NB4 (cell line): ENCODE measurements at regions not wholly inside any gene's neighbourhood (a gene's known extent, or its start where the extent isn't known, plus 50 kb on each side); places are given as distances from the start of the nearest gene placed in this dataset.

Experiments used
- CTCF ChIP-seq: IDR thresholded peaks from one replicate; pipeline ENCODE4 v1.5.1; 2012; ENCODE audit warnings: low read depth, low read length
- MYC ChIP-seq: IDR thresholded peaks from 2 replicates; pipeline ENCODE4 v1.6.1; 2011; ENCODE audit warnings: low read depth, low read length
- POLR2A ChIP-seq: IDR thresholded peaks from 2 replicates; pipeline ENCODE4 v1.6.1; 2011; ENCODE audit warnings: mild to moderate bottlenecking; ENCODE audit not compliant: insufficient read length; ENCODE audit errors: extremely low read depth

DNA sequence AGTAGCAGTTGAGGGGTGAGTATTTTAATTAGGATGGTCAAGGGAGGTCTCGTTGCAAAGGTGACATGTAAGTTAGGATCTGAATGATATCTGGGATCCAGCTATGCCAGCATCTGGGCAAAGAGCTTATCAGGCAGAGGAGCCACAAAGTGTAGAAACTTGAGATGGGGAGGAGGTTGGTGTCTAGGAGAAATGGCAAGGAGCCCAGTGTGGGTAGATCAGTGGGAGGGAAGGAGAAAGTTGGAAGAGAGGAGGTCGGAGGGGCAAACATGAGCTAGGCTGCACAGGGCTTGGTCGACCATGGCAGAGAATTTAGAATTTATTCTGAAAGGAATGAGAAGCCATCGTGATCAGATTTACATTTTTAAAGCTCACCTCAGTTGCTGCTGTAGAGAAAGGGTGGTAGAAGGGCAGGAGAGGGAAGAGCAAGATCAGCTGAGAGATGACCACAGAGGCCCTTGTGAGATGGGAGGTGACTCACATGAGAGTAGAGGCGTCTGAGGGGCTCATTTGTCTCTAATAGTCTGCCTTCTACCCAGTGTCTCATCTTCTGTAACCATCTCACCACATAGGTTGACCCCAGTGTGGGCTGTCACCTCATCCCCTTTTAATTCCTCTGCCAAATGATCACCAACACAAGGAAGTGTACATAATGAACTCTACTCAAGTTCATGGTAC, 170.0 kb downstream of the ETAA1 start:
- TF ChIP-seq CTCF (no peak), POLR2A (no peak), MYC (no peak)
